Mesenchymal stem cell (in vitro differentiated cells and primary cell): ENCODE measurements at regions not wholly inside any gene's neighbourhood (a gene's known extent, or its start where the extent isn't known, plus 50 kb on each side); places are given as distances from the start of the nearest gene placed in this dataset.

ENCODE experiments used
- DNase-seq: peaks from one replicate; pipeline ENCODE4 v3.0.0-alpha.2; 2013
- H2AFZ ChIP-seq: one replicate; pipeline ENCODE4 v1.6.1; 2013; ENCODE audit warnings: low read depth, mild to moderate bottlenecking, control low read depth, inconsistent platforms, low read length, moderate library complexity
- H2AK5ac ChIP-seq: 2 replicates; pipeline ENCODE4 v1.6.1; 2013; ENCODE audit warnings: low read length, moderate library complexity, mild to moderate bottlenecking, inconsistent platforms; ENCODE audit not compliant: severe bottlenecking
- H2BK120ac ChIP-seq: one replicate; pipeline ENCODE4 v1.6.1; 2013; ENCODE audit warnings: low read depth, mild to moderate bottlenecking, inconsistent platforms, low read length, moderate library complexity
- H2BK12ac ChIP-seq, 2 experiments: one replicate each; pipeline ENCODE4 v1.6.1; 2013; ENCODE audit warnings: inconsistent platforms in 2 of 2, low read length in 2 of 2, mild to moderate bottlenecking in 2 of 2, moderate library complexity in 2 of 2, control low read depth in 1 of 2
- H2BK15ac ChIP-seq: one replicate; pipeline ENCODE4 v1.6.1; 2013; ENCODE audit warnings: mild to moderate bottlenecking, low read depth, inconsistent platforms; ENCODE audit not compliant: poor library complexity, severe bottlenecking
- H2BK5ac ChIP-seq: 2 replicates; pipeline ENCODE4 v1.6.1; 2013; ENCODE audit warnings: low read depth, mild to moderate bottlenecking, low read length, control low read depth, inconsistent platforms; ENCODE audit not compliant: poor library complexity, severe bottlenecking
- H3K14ac ChIP-seq, 2 experiments: one replicate each; pipeline ENCODE4 v1.6.1; 2013; ENCODE audit warnings: inconsistent platforms in 2 of 2, low read length in 2 of 2, control low read depth in 1 of 2, mild to moderate bottlenecking in 1 of 2, moderate library complexity in 1 of 2
- H3K18ac ChIP-seq, 2 experiments: one replicate each; pipeline ENCODE4 v1.6.1; 2013; ENCODE audit warnings: inconsistent platforms in 2 of 2, low read length in 2 of 2, control low read depth in 1 of 2, low read depth in 1 of 2, mild to moderate bottlenecking in 1 of 2
- H3K23ac ChIP-seq, 2 experiments: one replicate each; pipeline ENCODE4 v1.6.1; 2013; ENCODE audit warnings: inconsistent platforms in 2 of 2, low read length in 2 of 2, mild to moderate bottlenecking in 2 of 2, moderate library complexity in 2 of 2, control low read depth in 1 of 2
- H3K27ac ChIP-seq: 2 replicates; pipeline ENCODE4 v1.5.1; 2013; ENCODE audit warnings: mild to moderate bottlenecking, moderate library complexity, low read length, control low read depth, inconsistent platforms; ENCODE audit not compliant: poor library complexity, severe bottlenecking
- H3K27me3 ChIP-seq, 2 experiments: 2 replicates each; pipeline versions ENCODE4 v1.6.1 to v1.7.0; 2013; ENCODE audit warnings: low read length in 2 of 2, mild to moderate bottlenecking in 2 of 2, moderate library complexity in 2 of 2, control low read depth in 1 of 2, inconsistent platforms in 1 of 2; ENCODE audit not compliant: control insufficient read depth in 1 of 2, insufficient read depth in 1 of 2
- H3K36me3 ChIP-seq, 2 experiments: 2 replicates each; pipeline versions ENCODE4 v1.6.1 to v1.7.0; 2013; ENCODE audit warnings: low read length in 2 of 2, control low read depth in 1 of 2, inconsistent platforms in 1 of 2, low read depth in 1 of 2, mild to moderate bottlenecking in 1 of 2; ENCODE audit not compliant: insufficient read depth in 2 of 2, control insufficient read depth in 1 of 2
- H3K4ac ChIP-seq, 2 experiments: one replicate each; pipeline ENCODE4 v1.6.1; 2013; ENCODE audit warnings: inconsistent platforms in 2 of 2, low read length in 2 of 2, mild to moderate bottlenecking in 2 of 2, moderate library complexity in 2 of 2, control low read depth in 1 of 2, low read depth in 1 of 2
- H3K4me1 ChIP-seq: 2 replicates; pipeline ENCODE4 v1.6.1; 2013; ENCODE audit warnings: low read depth, low read length, control low read depth; ENCODE audit not compliant: control insufficient read depth, insufficient read depth
- H3K4me2 ChIP-seq: 2 replicates; pipeline ENCODE4 v1.6.1; 2013; ENCODE audit warnings: low read length, mild to moderate bottlenecking, inconsistent platforms; ENCODE audit not compliant: poor library complexity, severe bottlenecking
- H3K4me3 ChIP-seq, 2 experiments: 2 replicates each; pipeline versions ENCODE4 v1.5.1 to v1.7.0; 2013; ENCODE audit warnings: low read length in 2 of 2, mild to moderate bottlenecking in 2 of 2, control low read depth in 1 of 2, low read depth in 1 of 2; ENCODE audit not compliant: insufficient read depth in 1 of 2
- H3K79me1 ChIP-seq: replicated peaks from 2 replicates; pipeline ENCODE4 v1.6.1; 2013; ENCODE audit warnings: mild to moderate bottlenecking, control low read depth, low read length, inconsistent platforms; ENCODE audit not compliant: poor library complexity, severe bottlenecking
- H3K9ac ChIP-seq: 2 replicates; pipeline ENCODE4 v1.7.0; 2013; ENCODE audit warnings: mild to moderate bottlenecking, low read length, moderate library complexity
- H3K9me3 ChIP-seq: 2 replicates; pipeline ENCODE4 v1.7.0; 2013; ENCODE audit warnings: mild to moderate bottlenecking, low read length; ENCODE audit not compliant: control insufficient read depth
- H4K8ac ChIP-seq: one replicate; pipeline ENCODE4 v1.6.1; 2013; ENCODE audit warnings: inconsistent platforms, mild to moderate bottlenecking, low read length, moderate library complexity
- H4K91ac ChIP-seq: one replicate; pipeline ENCODE4 v1.6.1; 2013; ENCODE audit warnings: mild to moderate bottlenecking, low read length, inconsistent platforms
- whole genome bisulfite sequencing: methylation state at CpG from one replicate; pipeline ENCODE4 v1.1.7; 2013; ENCODE audit warnings: mixed read lengths; 5-methylcytosine and 5-hydroxymethylcytosine counted together

GRCh38 chr13:79988573-79988972, 352.4 kb downstream of the SPRY2 start:
- Histone ChIP-seq H3K18ac (no peak overlapping the region), H3K9me3 (no peaks in the 10 kb centered on the region), H3K36me3 (no peaks in the 10 kb centered on the region), H2BK15ac (no peak overlapping the region), H3K9ac (peak overlapping the region; percentile 76), H3K4ac (no peak overlapping the region), H2BK12ac (no peak overlapping the region), H2AK5ac (no peak overlapping the region), H3K4me1 (no peaks in the 10 kb centered on the region), H3K27me3 (no peaks in the 10 kb centered on the region), H4K91ac (no peak overlapping the region), H2AFZ (no peak overlapping the region), H3K23ac (no peak overlapping the region), H3K27ac (no peak overlapping the region), H3K14ac (no peak overlapping the region), H3K4me3 (peak overlapping the region in 1 of 2 experiments; percentile 21), H4K8ac (no peak overlapping the region), H3K79me1 (no peaks in the 10 kb centered on the region), H3K4me2 (no peak overlapping the region), H2BK120ac (no peak overlapping the region), H2BK5ac (no peak overlapping the region)
- peak; percentile 77 for DNase-seq
- 3% methylated on average over 3 of the region's 3 CpGs for whole genome bisulfite sequencing

- no peak overlapping the region for H3K4me3 ChIP-seq
Measured at GRCh38 chr13:79987761-79988160, 353.2 kb downstream of the SPRY2 start.

GRCh38 chr13:79987323-79987722, 353.6 kb downstream of the SPRY2 start:
- Histone ChIP-seq H3K27me3 (no peaks in the 10 kb centered on the region), H3K4me1 (no peaks in the 10 kb centered on the region), H3K23ac (no peak overlapping the region), H2BK5ac (no peak overlapping the region), H3K4me3 (no peak overlapping the region), H3K4ac (no peak overlapping the region), H2AK5ac (no peak overlapping the region), H2BK12ac (peak overlapping the region; percentile 64 to 77), H2BK120ac (no peak overlapping the region), H3K14ac (no peak overlapping the region), H3K4me2 (no peak overlapping the region), H4K8ac (no peak overlapping the region), H3K9me3 (no peaks in the 10 kb centered on the region), H3K79me1 (no peaks in the 10 kb centered on the region), H2AFZ (no peak overlapping the region), H4K91ac (no peak overlapping the region), H3K36me3 (no peaks in the 10 kb centered on the region), H3K9ac (peak overlapping the region; percentile 76), H3K27ac (no peak overlapping the region), H3K18ac (no peak overlapping the region), H2BK15ac (no peak overlapping the region)
- no peak for DNase-seq

More at GRCh38 chr13:79987761-79988160, 353.2 kb downstream of the SPRY2 start:
- Histone ChIP-seq H3K36me3 (no peaks in the 10 kb centered on the region), H2BK120ac (no peak overlapping the region), H4K8ac (no peak overlapping the region), H3K4me2 (no peak overlapping the region), H3K14ac (no peak overlapping the region), H2BK12ac (peak overlapping the region in 1 of 2 experiments; percentile 70), H2AK5ac (no peak overlapping the region), H3K18ac (no peak overlapping the region), H3K4me1 (no peaks in the 10 kb centered on the region), H3K4ac (no peak overlapping the region), H3K9me3 (no peaks in the 10 kb centered on the region), H3K27ac (no peak overlapping the region), H4K91ac (peak overlapping the region; percentile 59), H2BK15ac (no peak overlapping the region), H3K27me3 (no peaks in the 10 kb centered on the region), H3K79me1 (no peaks in the 10 kb centered on the region), H2AFZ (no peak overlapping the region), H3K9ac (peak overlapping the region; percentile 76), H2BK5ac (no peak overlapping the region), H3K23ac (no peak overlapping the region)
- DNase-seq = no peak

GRCh38 chr13:79986890-79987289, 354.0 kb downstream of the SPRY2 start:
- no peak overlapping the region for H3K23ac ChIP-seq
- H3K36me3 ChIP-seq = no peaks in the 10 kb centered on the region
- no peak overlapping the region for H2AFZ ChIP-seq
- no peaks in the 10 kb centered on the region for H3K79me1 ChIP-seq
- no peak overlapping the region for H2BK120ac ChIP-seq
- H2AK5ac ChIP-seq = no peak overlapping the region
- DNase-seq = no peak
- no peak overlapping the region for H3K27ac ChIP-seq
- H3K14ac ChIP-seq = no peak overlapping the region
- no peak overlapping the region for H3K4me2 ChIP-seq
- peak overlapping the region; percentile 76 for H3K9ac ChIP-seq
- H3K4me3 ChIP-seq = no peak overlapping the region
- no peak overlapping the region for H2BK5ac ChIP-seq
- H2BK15ac ChIP-seq = no peak overlapping the region
- H3K4ac ChIP-seq = peak overlapping the region in 1 of 2 experiments; percentile 4
- H4K8ac ChIP-seq = no peak overlapping the region
- no peak overlapping the region for H2BK12ac ChIP-seq
- no peak overlapping the region for H4K91ac ChIP-seq
- no peak overlapping the region for H3K18ac ChIP-seq
- WGBS = 56% methylated on average over 1 of the region's 1 CpG
- no peaks in the 10 kb centered on the region for H3K27me3 ChIP-seq
- no peaks in the 10 kb centered on the region for H3K4me1 ChIP-seq
- no peaks in the 10 kb centered on the region for H3K9me3 ChIP-seq
